Neural cell (in vitro differentiated cells): ENCODE measurements at regions not wholly inside any gene's neighbourhood (a gene's known extent, or its start where the extent isn't known, plus 50 kb on each side); places are given as distances from the start of the nearest gene placed in this dataset.

Source experiments
- H2AFZ ChIP-seq: fragments of 200-600, 300-800 bp; sonication (generic), shearing (Covaris generic); 2 replicates; pipeline ENCODE4 v1.6.0; 2014; ENCODE audit warnings: low read depth, mild to moderate bottlenecking, antibody characterized with exemption, low read length, moderate library complexity
- H3F3A ChIP-seq: fragments of 200-600 bp; shearing (Covaris generic); 2 replicates; pipeline ENCODE4 v1.6.1; 2016; ENCODE audit warnings: mild to moderate bottlenecking, moderate library complexity, mixed read lengths, antibody characterized with exemption, low read length; ENCODE audit not compliant: insufficient read depth, poor library complexity, severe bottlenecking
- H3K27ac ChIP-seq: fragments of 200-600, 300-800 bp; sonication (generic), shearing (Covaris generic); 2 replicates; pipeline ENCODE4 v1.5.1; 2014; ENCODE audit warnings: mild to moderate bottlenecking, low read length, moderate library complexity
- H3K27me3 ChIP-seq: fragments of 300-800, 200-600 bp; sonication (generic), shearing (Covaris generic); 2 replicates; pipeline ENCODE4 v1.6.0; 2014; ENCODE audit warnings: mild to moderate bottlenecking, low read depth, low read length, moderate library complexity; ENCODE audit not compliant: insufficient read depth
- H3K36me3 ChIP-seq: fragments of 300-800, 200-600 bp; sonication (generic), shearing (Covaris generic); 2 replicates; pipeline ENCODE4 v1.5.1; 2014; ENCODE audit warnings: mild to moderate bottlenecking, antibody characterized with exemption, low read length, moderate library complexity; ENCODE audit not compliant: insufficient read depth
- H3K4me2 ChIP-seq: fragments of 300-800, 200-600 bp; sonication (generic), shearing (Covaris generic); 2 replicates; pipeline ENCODE4 v1.6.0; 2014; ENCODE audit warnings: mild to moderate bottlenecking, low read length
- H3K4me3 ChIP-seq: fragments of 300-800, 200-600 bp; sonication (generic), shearing (Covaris generic); 2 replicates; pipeline ENCODE4 v1.5.1; 2014; ENCODE audit warnings: mild to moderate bottlenecking, low read length, moderate library complexity
- H3K79me2 ChIP-seq: fragments of 200-600 bp; shearing (Covaris generic); replicated peaks from 2 replicates; pipeline ENCODE4 v1.6.0; 2014; ENCODE audit warnings: mild to moderate bottlenecking, low read length, moderate library complexity; ENCODE audit not compliant: insufficient read depth
- H3K9ac ChIP-seq: fragments of 300-800, 200-600 bp; sonication (generic), shearing (Covaris generic); 2 replicates; pipeline ENCODE4 v1.6.1; 2016; ENCODE audit warnings: mild to moderate bottlenecking, low read length, mixed read lengths
- H3K9me2 ChIP-seq: fragments of 200-600 bp; shearing (Covaris generic); 2 replicates; pipeline ENCODE4 v1.6.1; 2016; ENCODE audit warnings: mild to moderate bottlenecking, low read length, mixed read lengths; ENCODE audit not compliant: insufficient read depth
- H3K9me3 ChIP-seq: fragments of 200-600, 300-800 bp; sonication (generic), shearing (Covaris generic); 2 replicates; pipeline ENCODE4 v1.6.1; 2016; ENCODE audit warnings: mild to moderate bottlenecking, mixed run types, low read length, moderate library complexity, mixed read lengths
- H4K20me1 ChIP-seq: fragments of 200-600 bp; shearing (Covaris generic); 2 replicates; pipeline ENCODE4 v1.6.1; 2016; ENCODE audit warnings: mild to moderate bottlenecking, mixed run types; ENCODE audit not compliant: insufficient read depth
- CTCF ChIP-seq: fragments of 450-650 bp; IDR thresholded peaks from 2 replicates; pipeline ENCODE4 v1.5.1; 2014; ENCODE audit warnings: antibody characterized with exemption, mild to moderate bottlenecking, moderate library complexity; ENCODE audit not compliant: poor library complexity, severe bottlenecking
- EP300 ChIP-seq: fragments of 450-650 bp; conservative IDR thresholded peaks from 2 replicates; pipeline ENCODE4 v1.6.1; 2014; ENCODE audit warnings: antibody characterized with exemption, mild to moderate bottlenecking, moderate library complexity; ENCODE audit not compliant: poor library complexity, severe bottlenecking
- EZH2 ChIP-seq: fragments of 200-600, 300-800 bp; shearing (Covaris generic), sonication (generic); IDR thresholded peaks from 2 replicates; pipeline ENCODE4 v1.6.1; 2014; ENCODE audit warnings: antibody characterized with exemption, low read length, borderline replicate concordance, mild to moderate bottlenecking; ENCODE audit not compliant: insufficient read depth, poor library complexity, severe bottlenecking
- MXI1 ChIP-seq: fragments of 450-650 bp; conservative IDR thresholded peaks from 2 replicates; pipeline ENCODE4 v1.6.1; 2014; ENCODE audit warnings: antibody characterized with exemption, mild to moderate bottlenecking; ENCODE audit not compliant: poor library complexity, severe bottlenecking
- POLR2AphosphoS5 ChIP-seq: IDR thresholded peaks from 2 replicates; pipeline ENCODE4 v1.6.1; 2012
- RAD21 ChIP-seq: fragments of 450-650 bp; conservative IDR thresholded peaks from 2 replicates; pipeline ENCODE4 v1.6.1; 2014; ENCODE audit warnings: antibody characterized with exemption, mild to moderate bottlenecking, moderate library complexity
- REST ChIP-seq: IDR thresholded peaks from 2 replicates; pipeline ENCODE4 v1.6.1; 2012; ENCODE audit warnings: borderline replicate concordance
- SMC3 ChIP-seq: fragments of 450-650 bp; conservative IDR thresholded peaks from 2 replicates; pipeline ENCODE4 v1.6.1; 2014; ENCODE audit warnings: antibody characterized with exemption, mild to moderate bottlenecking, moderate library complexity; ENCODE audit not compliant: poor library complexity
- TAF1 ChIP-seq: IDR thresholded peaks from 2 replicates; pipeline ENCODE4 v1.6.1; 2012; ENCODE audit warnings: low read depth

GRCh38 chr7:89757910-89758309 is 396.4 kb upstream of the STEAP1 start:
- H3K79me2 ChIP-seq: no peaks in the 10 kb centered on the region
- TF ChIP-seq RAD21 (no peak), POLR2AphosphoS5 (no peak), MXI1 (no peak), SMC3 (no peak), EP300 (no peak), CTCF (no peak), EZH2 (no peak), TAF1 (no peak), REST (no peak)
- no peak overlapping the region for H2AFZ ChIP-seq
- H3K4me2 ChIP-seq: no peak overlapping the region
- H3K4me3 ChIP-seq: no peak overlapping the region
- H3K27me3 ChIP-seq: no peaks in the 10 kb centered on the region
- H3K9me3 ChIP-seq: no peaks in the 10 kb centered on the region
- H3K9me2 ChIP-seq: no peaks in the 10 kb centered on the region
- no peaks in the 10 kb centered on the region for H4K20me1 ChIP-seq
- H3K27ac ChIP-seq: no peak overlapping the region
- H3K36me3 ChIP-seq: no peaks in the 10 kb centered on the region
- no peaks in the 10 kb centered on the region for H3F3A ChIP-seq
- no peak overlapping the region for H3K9ac ChIP-seq

- no peak overlapping the region for H3K4me3 ChIP-seq
- TF ChIP-seq POLR2AphosphoS5 (no peak), TAF1 (no peak), SMC3 (no peak)
- H3F3A ChIP-seq: no peaks in the 10 kb centered on the region
- no peaks in the 10 kb centered on the region for H3K79me2 ChIP-seq
- H3K27ac ChIP-seq: no peak overlapping the region
- H2AFZ ChIP-seq: no peak overlapping the region
- H3K36me3 ChIP-seq: no peaks in the 10 kb centered on the region
- no peaks in the 10 kb centered on the region for H3K27me3 ChIP-seq
- no peaks in the 10 kb centered on the region for H3K9me2 ChIP-seq
- no peaks in the 10 kb centered on the region for H3K9me3 ChIP-seq
- H3K9ac ChIP-seq: no peak overlapping the region
- no peak overlapping the region for H3K4me2 ChIP-seq
- no peaks in the 10 kb centered on the region for H4K20me1 ChIP-seq
These were observed 393.6 kb upstream of the STEAP1 start for GRCh38 chr7:89760690-89761089.

GRCh38 chr7:89761173-89761572 is 393.1 kb upstream of the STEAP1 start:
- Histone ChIP-seq H3K9ac (no peak overlapping the region), H3K36me3 (no peaks in the 10 kb centered on the region)
- TF ChIP-seq CTCF: no peak
- TF ChIP-seq EP300: no peak
- no peak for TF ChIP-seq POLR2AphosphoS5
- no peak for TF ChIP-seq EZH2
- TF ChIP-seq SMC3: no peak

More at GRCh38 chr7:89761173-89761572, 393.1 kb upstream of the STEAP1 start:
- Histone ChIP-seq H3K4me3 (no peak overlapping the region), H3K79me2 (no peaks in the 10 kb centered on the region), H3K27me3 (no peaks in the 10 kb centered on the region), H3K9me2 (no peaks in the 10 kb centered on the region), H2AFZ (no peak overlapping the region), H3K27ac (no peak overlapping the region), H3K4me2 (no peak overlapping the region), H3K9me3 (no peaks in the 10 kb centered on the region), H4K20me1 (no peaks in the 10 kb centered on the region), H3F3A (no peaks in the 10 kb centered on the region)
